Smooth muscle cell (in vitro differentiated cells): ENCODE measurements at regions not wholly inside any gene's neighbourhood (a gene's known extent, or its start where the extent isn't known, plus 50 kb on each side); places are given as distances from the start of the nearest gene placed in this dataset.

Experiments
- DNase-seq: peaks from one replicate; lab custom pipeline; 2025; ENCODE audit not compliant: unreplicated experiment; lab: John Stamatoyannopoulos, UW
- H2AFZ ChIP-seq: fragments of 200-600 bp; sonication (generic); 2 replicates; pipeline ENCODE4 v1.6.0; 2016; ENCODE audit warnings: antibody characterized with exemption, low read depth, mild to moderate bottlenecking
- H3F3A ChIP-seq: fragments of 200-600 bp; sonication (generic); 2 replicates; pipeline ENCODE4 v1.6.0; 2017; ENCODE audit warnings: antibody characterized with exemption, low read depth
- H3K27ac ChIP-seq: fragments of 200-600 bp; sonication (generic); 2 replicates; pipeline ENCODE4 v1.5.1; 2016; ENCODE audit warnings: low read depth, mild to moderate bottlenecking
- H3K27me3 ChIP-seq: fragments of 200-600 bp; sonication (generic); 2 replicates; pipeline ENCODE4 v1.6.1; 2016; ENCODE audit warnings: low read depth, mild to moderate bottlenecking
- H3K36me3 ChIP-seq: fragments of 200-600 bp; sonication (generic); 2 replicates; pipeline ENCODE4 v1.5.1; 2016; ENCODE audit warnings: low read depth
- H3K4me1 ChIP-seq: fragments of 200-600 bp; sonication (generic); 2 replicates; pipeline ENCODE4 v1.5.1; 2016; ENCODE audit warnings: low read depth
- H3K4me2 ChIP-seq: fragments of 200-600 bp; sonication (generic); 2 replicates; pipeline ENCODE4 v1.6.0; 2016; ENCODE audit warnings: mild to moderate bottlenecking
- H3K4me3 ChIP-seq: fragments of 200-600 bp; sonication (generic); 2 replicates; pipeline ENCODE4 v1.5.1; 2016; ENCODE audit warnings: mild to moderate bottlenecking
- H3K79me2 ChIP-seq: fragments of 200-600 bp; sonication (generic); 2 replicates; pipeline ENCODE4 v1.6.0; 2016; ENCODE audit warnings: low read depth, mild to moderate bottlenecking
- H3K9ac ChIP-seq: fragments of 200-600 bp; sonication (generic); 2 replicates; pipeline ENCODE4 v1.6.0; 2016; ENCODE audit warnings: low read depth
- H3K9me3 ChIP-seq: fragments of 200-600 bp; sonication (generic); replicated peaks from 2 replicates; pipeline ENCODE4 v1.5.1; 2016; ENCODE audit warnings: low read depth
- H4K20me1 ChIP-seq: fragments of 200-600 bp; sonication (generic); 2 replicates; pipeline ENCODE4 v1.6.0; 2016; ENCODE audit warnings: low read depth
- WGBS: methylation state at CpG from one replicate; pipeline ENCODE4 v1.1.7; 2016; ENCODE audit warnings: low lambda C conversion rate; 5-methylcytosine and 5-hydroxymethylcytosine counted together
- TF ChIP-seq, protein P1 (sequence below): fragments of 200-600 bp; sonication (generic); IDR thresholded peaks from 2 replicates; pipeline ENCODE4 v1.5.1; 2017; ENCODE audit warnings: borderline replicate concordance, mild to moderate bottlenecking, antibody characterized with exemption; ENCODE audit not compliant: insufficient read depth, poor library complexity, severe bottlenecking

DNA sequence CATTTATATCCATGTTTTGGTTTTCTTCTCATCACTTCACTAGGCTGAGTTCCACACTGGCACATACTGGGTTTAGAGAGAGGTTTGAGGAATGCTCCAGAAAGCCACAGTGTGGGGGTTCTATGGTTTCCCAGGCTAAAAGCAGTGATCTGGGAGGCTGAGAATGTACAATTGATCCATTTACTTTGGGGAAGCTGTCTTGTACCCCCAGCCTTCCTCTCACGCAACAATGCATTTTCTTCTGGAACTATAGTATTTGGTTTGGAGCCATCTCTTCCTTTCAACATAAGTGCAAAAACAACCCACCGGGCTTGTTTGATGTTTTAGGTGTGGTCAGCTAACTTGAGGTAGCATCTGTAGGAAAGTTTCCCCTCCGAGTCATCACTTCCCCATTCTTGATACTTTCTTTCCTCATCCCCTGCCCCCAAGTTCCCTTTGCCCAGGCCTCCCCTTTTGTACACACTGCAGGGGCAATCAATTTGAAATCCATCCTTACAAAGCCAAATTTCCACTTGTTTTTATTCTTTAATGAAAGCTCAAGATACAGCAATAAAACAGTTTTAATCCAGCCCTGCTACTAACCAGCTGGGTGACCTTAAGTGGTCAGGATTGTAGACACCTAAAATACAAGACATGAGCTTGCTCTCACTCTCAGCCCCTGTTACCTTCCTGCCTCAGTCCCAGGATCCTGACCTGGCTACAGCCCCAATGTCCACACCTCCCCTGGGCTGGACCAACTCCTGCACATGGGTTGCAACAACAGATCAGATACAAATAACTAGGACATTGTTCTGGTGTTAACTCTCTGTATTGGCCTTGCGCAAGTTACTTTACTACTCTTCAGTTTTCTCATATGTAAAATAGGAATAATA is 109.2 kb downstream of the FHDC1 start:
- Histone ChIP-seq H3K9ac (no peak overlapping the region), H3K4me1 (no peaks in the 10 kb centered on the region), H3K9me3 (no peaks in the 10 kb centered on the region), H3K27me3 (no peaks in the 10 kb centered on the region), H3K79me2 (no peaks in the 10 kb centered on the region), H3F3A (no peaks in the 10 kb centered on the region), H3K36me3 (no peaks in the 10 kb centered on the region), H3K4me2 (no peak overlapping the region), H3K4me3 (no peak overlapping the region), H4K20me1 (no peaks in the 10 kb centered on the region), H3K27ac (no peak overlapping the region), H2AFZ (no peak overlapping the region)
- no peak for DNase-seq
- TF ChIP-seq, protein P1, sequence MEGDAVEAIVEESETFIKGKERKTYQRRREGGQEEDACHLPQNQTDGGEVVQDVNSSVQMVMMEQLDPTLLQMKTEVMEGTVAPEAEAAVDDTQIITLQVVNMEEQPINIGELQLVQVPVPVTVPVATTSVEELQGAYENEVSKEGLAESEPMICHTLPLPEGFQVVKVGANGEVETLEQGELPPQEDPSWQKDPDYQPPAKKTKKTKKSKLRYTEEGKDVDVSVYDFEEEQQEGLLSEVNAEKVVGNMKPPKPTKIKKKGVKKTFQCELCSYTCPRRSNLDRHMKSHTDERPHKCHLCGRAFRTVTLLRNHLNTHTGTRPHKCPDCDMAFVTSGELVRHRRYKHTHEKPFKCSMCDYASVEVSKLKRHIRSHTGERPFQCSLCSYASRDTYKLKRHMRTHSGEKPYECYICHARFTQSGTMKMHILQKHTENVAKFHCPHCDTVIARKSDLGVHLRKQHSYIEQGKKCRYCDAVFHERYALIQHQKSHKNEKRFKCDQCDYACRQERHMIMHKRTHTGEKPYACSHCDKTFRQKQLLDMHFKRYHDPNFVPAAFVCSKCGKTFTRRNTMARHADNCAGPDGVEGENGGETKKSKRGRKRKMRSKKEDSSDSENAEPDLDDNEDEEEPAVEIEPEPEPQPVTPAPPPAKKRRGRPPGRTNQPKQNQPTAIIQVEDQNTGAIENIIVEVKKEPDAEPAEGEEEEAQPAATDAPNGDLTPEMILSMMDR: no peak
- WGBS: 86% methylated on average over 4 of the region's 4 CpGs

DNA sequence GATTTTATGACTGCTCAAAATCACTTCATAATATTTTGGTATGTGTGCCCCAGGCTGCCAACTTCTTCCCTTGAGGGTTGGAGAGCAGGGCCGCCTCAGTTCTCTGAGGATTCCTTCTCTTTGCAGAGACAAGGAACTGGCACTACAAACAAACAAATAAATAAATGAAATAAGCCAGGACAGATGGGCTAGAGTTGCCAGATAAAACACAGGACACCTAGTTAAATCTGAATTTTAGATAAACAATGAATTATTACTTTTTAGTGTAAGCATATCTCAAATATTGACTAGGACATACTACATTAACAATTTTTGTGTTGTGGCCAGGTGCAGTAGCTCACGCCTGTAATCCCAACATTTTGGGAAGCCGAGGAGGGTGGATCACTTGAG is 122.5 kb downstream of the FHDC1 start:
- Histone ChIP-seq H3K4me3 (no peak overlapping the region), H3K4me2 (no peak overlapping the region), H3K79me2 (no peaks in the 10 kb centered on the region), H3K4me1 (no peaks in the 10 kb centered on the region), H4K20me1 (no peaks in the 10 kb centered on the region), H3K27me3 (peaks cover 7% of the 10 kb centered on the region), H3F3A (no peaks in the 10 kb centered on the region), H3K9me3 (no peaks in the 10 kb centered on the region), H3K27ac (no peak overlapping the region), H3K9ac (no peak overlapping the region), H3K36me3 (no peaks in the 10 kb centered on the region), H2AFZ (no peak overlapping the region)
- TF ChIP-seq, protein P1: no peak
- DNase-seq: no peak
- 95% methylated on average over 3 of the region's 3 CpGs for WGBS

DNA sequence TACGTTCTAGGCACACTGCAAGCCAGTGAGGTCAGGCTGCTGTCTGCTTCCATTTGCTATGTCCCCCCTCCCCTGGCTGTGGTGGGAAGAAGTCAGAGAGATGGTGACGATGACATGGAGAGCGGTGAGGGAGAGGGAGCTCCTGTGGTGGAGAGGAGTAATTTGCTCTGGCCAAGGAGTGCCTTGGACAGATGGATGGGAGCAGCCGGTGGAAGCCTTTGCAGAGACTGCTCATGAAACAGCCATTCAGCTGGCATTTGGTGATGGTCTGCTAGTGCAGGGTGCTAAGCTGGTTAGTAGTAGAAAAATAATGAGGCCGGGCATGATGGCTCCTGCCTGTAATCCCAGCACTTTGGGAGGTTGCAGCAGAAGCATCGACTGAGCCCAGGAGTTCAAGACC is 124.1 kb downstream of the FHDC1 start:
- H3K4me3 ChIP-seq: no peak overlapping the region

More for the DNA sequence above, 124.1 kb downstream of the FHDC1 start:
- Histone ChIP-seq H3K4me1 (peaks cover 8% of the 10 kb centered on the region), H3K79me2 (no peaks in the 10 kb centered on the region), H3K36me3 (no peaks in the 10 kb centered on the region), H4K20me1 (no peaks in the 10 kb centered on the region), H3K27me3 (peaks cover 5% of the 10 kb centered on the region), H3K9me3 (no peaks in the 10 kb centered on the region), H3K9ac (no peak overlapping the region), H3K27ac (no peak overlapping the region), H2AFZ (no peak overlapping the region), H3K4me2 (no peak overlapping the region), H3F3A (no peaks in the 10 kb centered on the region)
- TF ChIP-seq, protein P1: no peak
- no peak for DNase-seq
- WGBS: 79% methylated on average over 6 of the region's 6 CpGs
